Mesendoderm (in vitro differentiated cells): ENCODE measurements at regions not wholly inside any gene's neighbourhood (a gene's known extent, or its start where the extent isn't known, plus 50 kb on each side); places are given as distances from the start of the nearest gene placed in this dataset.

Experiments used
- DNase-seq: peaks from one replicate; pipeline ENCODE4 v3.0.0; 2013
- H2AK5ac ChIP-seq: 2 replicates; pipeline ENCODE4 v1.6.1; 2013; ENCODE audit warnings: low read length, inconsistent platforms
- H2BK120ac ChIP-seq: 2 replicates; pipeline ENCODE4 v1.6.1; 2013; ENCODE audit warnings: low read depth, mild to moderate bottlenecking, low read length, moderate library complexity, mixed read lengths
- H2BK15ac ChIP-seq: replicated peaks from 2 replicates; pipeline ENCODE4 v1.6.1; 2013; ENCODE audit warnings: low read depth, mild to moderate bottlenecking, moderate library complexity
- H2BK5ac ChIP-seq: 2 replicates; pipeline ENCODE4 v1.6.1; 2013; ENCODE audit warnings: low read length, inconsistent platforms
- H3K18ac ChIP-seq: 2 replicates; pipeline ENCODE4 v1.6.1; 2013; ENCODE audit warnings: mild to moderate bottlenecking, low read length, mixed read lengths
- H3K23ac ChIP-seq: one replicate; pipeline ENCODE4 v1.6.1; 2013; ENCODE audit warnings: low read length
- H3K27ac ChIP-seq: 2 replicates; pipeline ENCODE4 v1.5.1; 2013; ENCODE audit warnings: low read depth, mild to moderate bottlenecking, inconsistent platforms, low read length, moderate library complexity
- H3K27me3 ChIP-seq: 2 replicates; pipeline ENCODE4 v1.6.1; 2013; ENCODE audit warnings: low read length, control low read depth, mild to moderate bottlenecking, inconsistent platforms; ENCODE audit not compliant: insufficient read depth, poor library complexity
- H3K36me3 ChIP-seq: 2 replicates; pipeline ENCODE4 v1.6.1; 2013; ENCODE audit warnings: low read length, inconsistent platforms; ENCODE audit not compliant: control insufficient read depth, insufficient read depth
- H3K4ac ChIP-seq: one replicate; pipeline ENCODE4 v1.6.1; 2013; ENCODE audit warnings: low read depth, mild to moderate bottlenecking, low read length, moderate library complexity
- H3K4me1 ChIP-seq: 2 replicates; pipeline ENCODE4 v1.6.1; 2013; ENCODE audit warnings: low read depth, low read length, inconsistent platforms; ENCODE audit not compliant: control insufficient read depth
- H3K4me2 ChIP-seq: 2 replicates; pipeline ENCODE4 v1.6.1; 2013; ENCODE audit warnings: low read length
- H3K4me3 ChIP-seq: 2 replicates; pipeline ENCODE4 v1.5.1; 2013; ENCODE audit warnings: mild to moderate bottlenecking, low read length
- H3K56ac ChIP-seq: one replicate; pipeline ENCODE4 v1.6.1; 2013; ENCODE audit warnings: low read length
- H3K79me1 ChIP-seq: 2 replicates; pipeline ENCODE4 v1.6.1; 2013; ENCODE audit warnings: low read length, inconsistent platforms
- H3K79me2 ChIP-seq: 2 replicates; pipeline ENCODE4 v1.6.1; 2013; ENCODE audit warnings: mild to moderate bottlenecking, low read length; ENCODE audit not compliant: control insufficient read depth, insufficient read depth
- H3K9ac ChIP-seq: 2 replicates; pipeline ENCODE4 v1.6.1; 2013; ENCODE audit warnings: low read length, inconsistent platforms
- H4K5ac ChIP-seq: one replicate; pipeline ENCODE4 v1.6.1; 2013; ENCODE audit warnings: low read length
- H4K8ac ChIP-seq: one replicate; pipeline ENCODE4 v1.6.1; 2013; ENCODE audit warnings: low read depth, mild to moderate bottlenecking, control low read depth, low read length, moderate library complexity
- WGBS: extraction: QIAGEN DNeasy Blood & Tissue Kit; methylation state at CpG from one replicate; pipeline ENCODE4 v1.1.7; 2013; ENCODE audit warnings: low lambda C conversion rate, missing lambda C conversion rate; ENCODE audit not compliant: insufficient coverage; ENCODE audit errors: extremely low coverage; 5-methylcytosine and 5-hydroxymethylcytosine counted together

GRCh38 chr2:120812866-120813265 is 77.2 kb downstream of the GLI2 start:
- Histone ChIP-seq H3K4me2 (no peak overlapping the region), H2BK15ac (no peak overlapping the region), H3K27ac (no peak overlapping the region), H2AK5ac (no peak overlapping the region), H4K5ac (no peak overlapping the region), H3K36me3 (no peaks in the 10 kb centered on the region), H2BK120ac (no peak overlapping the region), H3K9ac (no peak overlapping the region), H3K23ac (no peak overlapping the region), H3K79me1 (peaks cover 5% of the 10 kb centered on the region), H3K79me2 (no peaks in the 10 kb centered on the region), H3K56ac (no peak overlapping the region), H3K4me1 (no peaks in the 10 kb centered on the region), H2BK5ac (no peak overlapping the region), H4K8ac (no peak overlapping the region), H3K4ac (no peak overlapping the region), H3K18ac (no peak overlapping the region), H3K27me3 (no peaks in the 10 kb centered on the region), H3K4me3 (no peak overlapping the region)
- no CpG with 5 or more reads among the region's 9 CpGs for WGBS
- no peak for DNase-seq

DNA sequence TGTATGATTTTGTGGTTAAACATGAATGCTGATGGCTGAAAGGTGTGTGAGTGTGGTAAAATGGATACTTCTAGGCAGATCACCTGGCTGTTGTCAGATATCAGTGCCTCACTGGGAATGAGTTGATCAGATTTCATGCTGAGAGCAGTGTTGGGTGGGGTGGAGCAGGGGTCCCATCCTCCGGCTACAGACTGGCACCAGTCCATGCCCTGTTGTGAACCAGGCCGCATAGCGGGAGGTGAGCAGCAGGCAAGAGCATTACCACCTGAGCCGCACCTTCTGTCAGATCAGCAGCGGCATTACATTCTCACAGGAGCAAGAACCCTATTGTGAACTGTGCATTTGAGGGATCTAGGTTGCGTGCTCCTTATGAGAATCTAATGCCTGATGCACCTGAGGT is 78.7 kb downstream of the GLI2 start:
- Histone ChIP-seq H3K27me3 (no peaks in the 10 kb centered on the region), H2BK5ac (no peak overlapping the region), H2BK15ac (no peak overlapping the region), H3K4ac (no peak overlapping the region), H2AK5ac (no peak overlapping the region), H3K4me1 (no peaks in the 10 kb centered on the region), H4K8ac (no peak overlapping the region), H3K9ac (no peak overlapping the region), H3K27ac (no peak overlapping the region), H3K79me1 (peaks cover 5% of the 10 kb centered on the region), H3K18ac (no peak overlapping the region), H3K79me2 (no peaks in the 10 kb centered on the region), H3K36me3 (no peaks in the 10 kb centered on the region), H3K4me3 (no peak overlapping the region), H2BK120ac (no peak overlapping the region), H4K5ac (no peak overlapping the region), H3K4me2 (no peak overlapping the region), H3K56ac (no peak overlapping the region), H3K23ac (no peak overlapping the region)
- WGBS, result no CpG with 5 or more reads among the region's 6 CpGs
- DNase-seq, result no peak

GRCh38 chr2:120815292-120815691 is 79.6 kb downstream of the GLI2 start:
- H3K23ac ChIP-seq, result no peak overlapping the region
- no peaks in the 10 kb centered on the region for H3K27me3 ChIP-seq
- peaks cover under 1% of the 10 kb centered on the region for H3K4me1 ChIP-seq
- H3K4me3 ChIP-seq, result no peak overlapping the region
- H4K8ac ChIP-seq, result no peak overlapping the region
- no peak overlapping the region for H2BK5ac ChIP-seq
- H3K4ac ChIP-seq, result no peak overlapping the region
- H4K5ac ChIP-seq, result no peak overlapping the region
- H3K56ac ChIP-seq, result no peak overlapping the region
- no peak overlapping the region for H2AK5ac ChIP-seq
- H3K79me2 ChIP-seq, result no peaks in the 10 kb centered on the region
- no CpG with 5 or more reads among the region's 12 CpGs for WGBS
- no peak overlapping the region for H3K18ac ChIP-seq
- peaks cover 5% of the 10 kb centered on the region for H3K79me1 ChIP-seq
- H3K9ac ChIP-seq, result no peak overlapping the region
- no peak overlapping the region for H3K27ac ChIP-seq
- H3K36me3 ChIP-seq, result no peaks in the 10 kb centered on the region
- H3K4me2 ChIP-seq, result no peak overlapping the region
- no peak for DNase-seq
- H2BK15ac ChIP-seq, result no peak overlapping the region
- no peak overlapping the region for H2BK120ac ChIP-seq

GRCh38 chr2:120817136-120817955 is 81.7 kb downstream of the GLI2 start:
- Histone ChIP-seq H3K27ac (no peak overlapping the region), H4K5ac (no peak overlapping the region), H3K79me2 (peaks cover 4% of the 10 kb centered on the region), H2BK120ac (no peak overlapping the region), H4K8ac (no peak overlapping the region), H3K36me3 (no peaks in the 10 kb centered on the region), H3K4ac (no peak overlapping the region), H3K79me1 (peaks cover 14% of the 10 kb centered on the region), H3K27me3 (no peaks in the 10 kb centered on the region), H3K9ac (no peak overlapping the region), H3K4me1 (peaks cover 10% of the 10 kb centered on the region), H3K56ac (no peak overlapping the region), H2BK15ac (no peak overlapping the region), H3K4me3 (no peak overlapping the region), H2AK5ac (no peak overlapping the region), H3K23ac (no peak overlapping the region), H2BK5ac (no peak overlapping the region), H3K18ac (no peak overlapping the region), H3K4me2 (no peak overlapping the region)
- no CpG with 5 or more reads among the region's 25 CpGs for WGBS
- DNase-seq, result no peak

DNA sequence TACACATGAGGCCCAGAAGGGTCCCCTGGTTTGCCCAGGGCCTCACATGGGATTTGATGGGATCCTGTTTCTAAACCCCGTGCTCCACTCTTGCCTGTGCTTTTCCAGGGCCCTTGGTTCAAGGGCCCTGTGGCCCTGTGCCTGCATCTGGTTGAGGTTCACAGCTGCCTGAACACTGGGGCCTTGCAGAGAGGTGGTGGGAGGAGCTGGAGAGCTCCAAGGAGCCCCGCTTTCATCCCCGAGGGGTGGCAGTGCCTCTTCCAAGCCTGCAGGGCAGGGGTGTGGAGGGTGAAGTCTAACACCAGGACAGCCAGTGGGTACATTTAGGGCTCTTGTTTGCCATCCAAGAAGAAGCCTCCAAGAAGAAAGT is 82.3 kb downstream of the GLI2 start:
- Histone ChIP-seq H2BK15ac (no peak overlapping the region), H4K8ac (no peak overlapping the region), H3K36me3 (no peaks in the 10 kb centered on the region), H3K27ac (no peak overlapping the region), H3K56ac (no peak overlapping the region), H3K4me1 (peaks cover 10% of the 10 kb centered on the region), H3K23ac (no peak overlapping the region), H3K18ac (no peak overlapping the region), H3K4me3 (no peak overlapping the region), H2BK120ac (no peak overlapping the region), H3K79me1 (peaks cover 14% of the 10 kb centered on the region), H4K5ac (no peak overlapping the region), H3K27me3 (no peaks in the 10 kb centered on the region), H3K79me2 (peaks cover 4% of the 10 kb centered on the region), H2AK5ac (no peak overlapping the region), H3K9ac (no peak overlapping the region), H2BK5ac (no peak overlapping the region), H3K4ac (no peak overlapping the region), H3K4me2 (no peak overlapping the region)
- no peak for DNase-seq
- no CpG with 5 or more reads among the region's 3 CpGs for WGBS

- Histone ChIP-seq H3K18ac (no peak overlapping the region), H3K9ac (no peak overlapping the region), H2BK120ac (no peak overlapping the region), H3K36me3 (no peaks in the 10 kb centered on the region), H3K4me1 (peaks cover 10% of the 10 kb centered on the region), H3K4me3 (no peak overlapping the region), H2BK5ac (no peak overlapping the region), H3K23ac (no peak overlapping the region), H2AK5ac (no peak overlapping the region), H3K4me2 (no peak overlapping the region), H2BK15ac (no peak overlapping the region), H3K27ac (no peak overlapping the region), H3K4ac (no peak overlapping the region), H3K27me3 (no peaks in the 10 kb centered on the region), H3K56ac (no peak overlapping the region), H3K79me2 (peaks cover 4% of the 10 kb centered on the region), H4K5ac (no peak overlapping the region), H4K8ac (no peak overlapping the region), H3K79me1 (peaks cover 15% of the 10 kb centered on the region)
- no CpG with 5 or more reads among the region's 10 CpGs for WGBS
- peak; percentile 43 for DNase-seq
Observed at GRCh38 chr2:120818441-120818920, 82.8 kb downstream of the GLI2 start.
